Lung (tissue), 11 donors: ENCODE measurements at regions not wholly inside any gene's neighbourhood (a gene's known extent, or its start where the extent isn't known, plus 50 kb on each side); places are given as distances from the start of the nearest gene placed in this dataset.
"Not testable (repeated sequence)": the region's sequence is repeated elsewhere in the genome, so short reads cannot be mapped to it uniquely, and the experiment has no call there.

Experiments
- ATAC-seq: fragments of 200-7000 bp; cut with Tn5 transposase; one replicate; pipeline ENCODE4 v1.9.1; 2020; ENCODE audit warnings: moderate number of reproducible peaks; ENCODE audit not compliant: insufficient read depth, low FRiP score
- DNase-seq, 3 donors: peaks; one replicate each; pipeline ENCODE4 v3.0.0-alpha.2; 2013 to 2017
- H3K27ac ChIP-seq, 2 donors: one replicate each; pipeline ENCODE4 v1.5.1; 2013; ENCODE audit warnings: mild to moderate bottlenecking in 2 of 2, moderate library complexity in 2 of 2, control low read depth in 1 of 2, inconsistent platforms in 1 of 2, low read depth in 1 of 2, low read length in 1 of 2
- H3K27me3 ChIP-seq, 3 donors: one replicate each; pipeline ENCODE4 v1.5.1; 2013; ENCODE audit warnings: low read length in 2 of 3; ENCODE audit not compliant: control insufficient read depth in 3 of 3, insufficient read depth in 3 of 3
- H3K36me3 ChIP-seq, 4 donors: one replicate each; pipeline ENCODE4 v1.5.1; 2013; ENCODE audit warnings: low read length in 4 of 4, mild to moderate bottlenecking in 1 of 4, moderate library complexity in 1 of 4; ENCODE audit not compliant: control insufficient read depth in 4 of 4, insufficient read depth in 4 of 4
- H3K4me1 ChIP-seq, 5 donors: one replicate each; pipeline ENCODE4 v1.5.1; 2013; ENCODE audit warnings: low read length in 5 of 5, mild to moderate bottlenecking in 2 of 5, moderate library complexity in 1 of 5; ENCODE audit not compliant: control insufficient read depth in 5 of 5, insufficient read depth in 5 of 5
- H3K4me3 ChIP-seq: one replicate; pipeline ENCODE4 v1.5.1; 2013; ENCODE audit warnings: mild to moderate bottlenecking, control low read depth, moderate library complexity
- H3K9ac ChIP-seq, 2 donors: one replicate each; pipeline ENCODE4 v1.5.1; 2013; ENCODE audit warnings: low read length in 2 of 2, control low read depth in 1 of 2; ENCODE audit not compliant: insufficient read depth in 1 of 2
- H3K9me3 ChIP-seq, 4 donors: one replicate each; pipeline ENCODE4 v1.5.1; 2013; ENCODE audit warnings: low read length in 3 of 4, mild to moderate bottlenecking in 1 of 4, moderate library complexity in 1 of 4; ENCODE audit not compliant: control insufficient read depth in 4 of 4, insufficient read depth in 3 of 4
- WGBS, 2 donors: extraction: QIAGEN DNeasy Blood & Tissue Kit; methylation state at CpG; one replicate each; pipeline ENCODE4 v1.1.7; 2013; 5-methylcytosine and 5-hydroxymethylcytosine counted together
- TF ChIP-seq, protein P1 (sequence below): IDR thresholded peaks from 2 replicates; pipeline ENCODE4 v1.5.1; 2012; ENCODE audit warnings: mild to moderate bottlenecking; ENCODE audit errors: control extremely low read depth, extremely low read depth
- donor health status: control.
- donor health status: control.
- donor health status: Bipolar disorder and iron deficiency.
- donor health status: healthy.
- donor health status: DM: yes; HTN: yes; CAD: no.

- no peak overlapping the region for H3K4me3 ChIP-seq
- H3K4me1 ChIP-seq, result peaks cover 0 to 2% (median 0%) of the 10 kb centered on the region in 5 donors
- 85 to 93% methylated on average over 4 of the region's 4 CpGs for WGBS, 2 donors
- no peak overlapping the region for H3K9ac ChIP-seq
- TF ChIP-seq, protein P1, sequence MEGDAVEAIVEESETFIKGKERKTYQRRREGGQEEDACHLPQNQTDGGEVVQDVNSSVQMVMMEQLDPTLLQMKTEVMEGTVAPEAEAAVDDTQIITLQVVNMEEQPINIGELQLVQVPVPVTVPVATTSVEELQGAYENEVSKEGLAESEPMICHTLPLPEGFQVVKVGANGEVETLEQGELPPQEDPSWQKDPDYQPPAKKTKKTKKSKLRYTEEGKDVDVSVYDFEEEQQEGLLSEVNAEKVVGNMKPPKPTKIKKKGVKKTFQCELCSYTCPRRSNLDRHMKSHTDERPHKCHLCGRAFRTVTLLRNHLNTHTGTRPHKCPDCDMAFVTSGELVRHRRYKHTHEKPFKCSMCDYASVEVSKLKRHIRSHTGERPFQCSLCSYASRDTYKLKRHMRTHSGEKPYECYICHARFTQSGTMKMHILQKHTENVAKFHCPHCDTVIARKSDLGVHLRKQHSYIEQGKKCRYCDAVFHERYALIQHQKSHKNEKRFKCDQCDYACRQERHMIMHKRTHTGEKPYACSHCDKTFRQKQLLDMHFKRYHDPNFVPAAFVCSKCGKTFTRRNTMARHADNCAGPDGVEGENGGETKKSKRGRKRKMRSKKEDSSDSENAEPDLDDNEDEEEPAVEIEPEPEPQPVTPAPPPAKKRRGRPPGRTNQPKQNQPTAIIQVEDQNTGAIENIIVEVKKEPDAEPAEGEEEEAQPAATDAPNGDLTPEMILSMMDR, result no peak
- no peaks in the 10 kb centered on the region for H3K9me3 ChIP-seq
- no peak overlapping the region for H3K27ac ChIP-seq
- no peaks in the 10 kb centered on the region for H3K36me3 ChIP-seq
- ATAC-seq (no peak), DNase-seq (no peak)
- no peaks in the 10 kb centered on the region for H3K27me3 ChIP-seq
These were observed 231.6 kb upstream of the VLDLR start for GRCh38 chr9:2390028-2390427.

GRCh38 chr9:2391509-2392132, 230.0 kb upstream of the VLDLR start:
- H3K9ac ChIP-seq, H3K36me3 ChIP-seq, H3K27me3 ChIP-seq, DNase-seq, H3K27ac ChIP-seq, H3K4me1 ChIP-seq, ATAC-seq, H3K9me3 ChIP-seq, H3K4me3 ChIP-seq: not testable (repeated sequence)

GRCh38 chr9:2394087-2394741, 227.4 kb upstream of the VLDLR start:
- not testable (repeated sequence) for H3K4me1 ChIP-seq, DNase-seq, H3K27ac ChIP-seq, H3K27me3 ChIP-seq, H3K9me3 ChIP-seq, ATAC-seq, H3K36me3 ChIP-seq, H3K4me3 ChIP-seq, H3K9ac ChIP-seq

GRCh38 chr9:2395814-2396612, 225.6 kb upstream of the VLDLR start:
- Histone ChIP-seq H3K9ac (no peak overlapping the region), H3K27ac (no peak overlapping the region), H3K4me3 (no peak overlapping the region), H3K27me3 (no peaks in the 10 kb centered on the region), H3K4me1 (no peaks in the 10 kb centered on the region), H3K9me3 (no peaks in the 10 kb centered on the region), H3K36me3 (no peaks in the 10 kb centered on the region)
- DNase-seq, result no peak
- no peak for ATAC-seq
- WGBS, 2 donors, result 78 to 89% methylated on average over 2 of the region's 2 CpGs
- TF ChIP-seq, protein P1, result no peak
